ENCODE measurements at regions not wholly inside any gene's neighbourhood (a gene's known extent, or its start where the extent isn't known, plus 50 kb on each side); places are given as distances from the start of the nearest gene placed in this dataset.

DNA sequence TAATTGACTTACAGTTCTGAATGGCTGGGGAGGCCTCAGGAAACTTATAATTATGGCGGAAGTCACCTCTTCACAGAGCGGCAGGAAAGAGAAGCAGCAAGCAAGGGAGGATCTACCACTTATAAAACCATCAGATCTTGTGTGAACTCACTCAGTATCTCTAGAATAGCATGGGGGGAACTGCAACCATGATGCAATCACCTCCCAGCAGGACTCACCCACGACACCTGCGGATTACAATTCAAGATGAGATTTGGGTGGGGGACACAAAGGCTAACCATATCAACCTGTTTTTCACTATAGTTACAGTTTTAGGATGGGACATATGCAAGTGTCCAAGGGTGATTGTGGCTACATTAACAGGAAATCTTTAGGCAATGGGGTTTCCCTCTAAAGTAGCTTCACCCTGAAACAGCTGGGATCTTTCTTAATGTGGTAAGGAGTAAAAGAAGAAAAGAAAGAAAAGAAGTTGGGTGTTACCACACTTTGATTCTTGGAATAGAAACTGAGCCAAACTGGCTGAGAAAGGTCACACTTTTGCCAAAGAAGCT lies 453.8 kb downstream of the OTOL1 start:
- DNase-seq (ENCODE audit: low read depth in 2 of 2): no peak
- no peaks in the 10 kb centered on the region for H3K4me1 ChIP-seq (ENCODE audit: control insufficient read depth, extremely low read depth, insufficient read depth, low read length)
- no peak overlapping the region for H2AFZ ChIP-seq (ENCODE audit: low read length)
- H3K9ac ChIP-seq (ENCODE audit: insufficient read depth, low read length): no peak overlapping the region
- H4K20me1 ChIP-seq (ENCODE audit: control insufficient read depth, extremely low read depth, insufficient read depth, low read length): no peaks in the 10 kb centered on the region
- H3K27ac ChIP-seq (ENCODE audit: insufficient read depth, low read length): no peak overlapping the region
- no peak overlapping the region for H3K4me3 ChIP-seq (replicated peaks in 1 of 4; ENCODE audit: control extremely low read depth in 1 of 4, insufficient read depth in 1 of 4, low read depth in 3 of 4, low read length in 4 of 4)
- no peaks in the 10 kb centered on the region for H3K9me3 ChIP-seq (ENCODE audit: control insufficient read depth, insufficient read depth, low read depth, low read length)
- TF ChIP-seq, protein P1, sequence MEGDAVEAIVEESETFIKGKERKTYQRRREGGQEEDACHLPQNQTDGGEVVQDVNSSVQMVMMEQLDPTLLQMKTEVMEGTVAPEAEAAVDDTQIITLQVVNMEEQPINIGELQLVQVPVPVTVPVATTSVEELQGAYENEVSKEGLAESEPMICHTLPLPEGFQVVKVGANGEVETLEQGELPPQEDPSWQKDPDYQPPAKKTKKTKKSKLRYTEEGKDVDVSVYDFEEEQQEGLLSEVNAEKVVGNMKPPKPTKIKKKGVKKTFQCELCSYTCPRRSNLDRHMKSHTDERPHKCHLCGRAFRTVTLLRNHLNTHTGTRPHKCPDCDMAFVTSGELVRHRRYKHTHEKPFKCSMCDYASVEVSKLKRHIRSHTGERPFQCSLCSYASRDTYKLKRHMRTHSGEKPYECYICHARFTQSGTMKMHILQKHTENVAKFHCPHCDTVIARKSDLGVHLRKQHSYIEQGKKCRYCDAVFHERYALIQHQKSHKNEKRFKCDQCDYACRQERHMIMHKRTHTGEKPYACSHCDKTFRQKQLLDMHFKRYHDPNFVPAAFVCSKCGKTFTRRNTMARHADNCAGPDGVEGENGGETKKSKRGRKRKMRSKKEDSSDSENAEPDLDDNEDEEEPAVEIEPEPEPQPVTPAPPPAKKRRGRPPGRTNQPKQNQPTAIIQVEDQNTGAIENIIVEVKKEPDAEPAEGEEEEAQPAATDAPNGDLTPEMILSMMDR (conservative IDR thresholded peaks at IDR 0.05 in 1 of 2, IDR thresholded peaks at IDR 0.05 in 1 of 2; ENCODE audit: low read depth in 1 of 2, low read length in 2 of 2): no peak
- no peak for TF ChIP-seq EZH2 (IDR thresholded peaks at IDR 0.05; ENCODE audit: low read length, missing control alignments)
- H3K36me3 ChIP-seq (ENCODE audit: control insufficient read depth, insufficient read depth, low read length): no peaks in the 10 kb centered on the region
- H3K27me3 ChIP-seq (ENCODE audit: control insufficient read depth, insufficient read depth, low read length): no peaks in the 10 kb centered on the region
- no peak overlapping the region for H3K4me2 ChIP-seq (ENCODE audit: extremely low read depth, insufficient read depth, low read length)
- no peaks in the 10 kb centered on the region for H3K79me2 ChIP-seq (ENCODE audit: control insufficient read depth, insufficient read depth, low read length)

DNA sequence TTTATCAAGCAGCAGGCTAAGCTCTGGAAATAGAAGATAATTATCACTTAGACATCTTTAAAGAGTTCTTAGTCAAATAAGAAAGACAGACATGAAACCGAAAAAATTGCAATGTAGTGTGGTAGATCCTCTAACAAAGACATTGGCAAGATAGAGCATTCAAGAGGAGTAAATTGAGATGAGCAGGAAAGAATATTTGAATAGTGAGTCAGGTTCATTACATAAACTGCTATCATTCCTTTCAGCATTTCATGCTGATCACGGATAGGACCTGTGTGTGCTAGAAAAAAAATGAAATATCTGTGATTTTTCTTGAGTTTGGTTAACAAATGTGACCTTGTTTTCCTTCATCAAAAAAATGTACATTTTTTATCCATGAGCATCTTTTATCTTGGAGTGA lies 460.9 kb downstream of the OTOL1 start:
- Histone ChIP-seq H3K36me3 (ENCODE audit: control insufficient read depth, insufficient read depth, low read length) (no peaks in the 10 kb centered on the region), H3K79me2 (ENCODE audit: control insufficient read depth, insufficient read depth, low read length) (no peaks in the 10 kb centered on the region), H3K4me3 (replicated peaks in 1 of 4; ENCODE audit: control extremely low read depth in 1 of 4, insufficient read depth in 1 of 4, low read depth in 3 of 4, low read length in 4 of 4) (no peak overlapping the region), H2AFZ (ENCODE audit: low read length) (no peak overlapping the region), H4K20me1 (ENCODE audit: control insufficient read depth, extremely low read depth, insufficient read depth, low read length) (no peaks in the 10 kb centered on the region), H3K4me2 (ENCODE audit: extremely low read depth, insufficient read depth, low read length) (no peak overlapping the region), H3K9me3 (ENCODE audit: control insufficient read depth, insufficient read depth, low read depth, low read length) (no peaks in the 10 kb centered on the region), H3K4me1 (ENCODE audit: control insufficient read depth, extremely low read depth, insufficient read depth, low read length) (no peaks in the 10 kb centered on the region), H3K27ac (ENCODE audit: insufficient read depth, low read length) (no peak overlapping the region), H3K9ac (ENCODE audit: insufficient read depth, low read length) (no peak overlapping the region), H3K27me3 (ENCODE audit: control insufficient read depth, insufficient read depth, low read length) (no peaks in the 10 kb centered on the region)
- DNase-seq (ENCODE audit: low read depth in 2 of 2): peak in 1 of 2 donors; percentile 10
- TF ChIP-seq, protein P1 (conservative IDR thresholded peaks at IDR 0.05 in 1 of 2, IDR thresholded peaks at IDR 0.05 in 1 of 2; ENCODE audit: low read depth in 1 of 2, low read length in 2 of 2): no peak
- no peak for TF ChIP-seq EZH2 (IDR thresholded peaks at IDR 0.05; ENCODE audit: low read length, missing control alignments)

DNA sequence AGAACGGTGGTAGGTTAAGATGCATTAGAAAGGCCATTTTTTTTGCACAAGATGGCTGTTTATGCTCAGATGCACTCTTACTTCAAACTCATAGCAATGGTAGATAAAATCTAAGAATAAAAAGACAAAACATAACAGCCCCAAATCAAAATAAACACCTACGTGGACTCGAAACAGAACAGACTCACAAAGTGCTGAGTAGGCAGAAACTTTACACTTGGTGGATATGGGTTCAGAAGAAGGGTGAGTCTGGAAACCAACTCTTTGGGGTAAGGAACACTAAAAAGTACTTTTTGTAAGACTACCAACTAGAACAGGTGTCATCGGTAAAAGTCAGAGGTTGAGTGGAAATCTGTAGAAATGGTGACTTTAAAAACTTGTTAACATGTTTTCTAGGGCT lies 468.2 kb downstream of the OTOL1 start:
- Histone ChIP-seq H3K4me1 (ENCODE audit: control insufficient read depth, extremely low read depth, insufficient read depth, low read length) (no peaks in the 10 kb centered on the region), H3K27me3 (ENCODE audit: control insufficient read depth, insufficient read depth, low read length) (no peaks in the 10 kb centered on the region)
- no peak for TF ChIP-seq EZH2 (IDR thresholded peaks at IDR 0.05; ENCODE audit: low read length, missing control alignments)
- TF ChIP-seq, protein P1 (conservative IDR thresholded peaks at IDR 0.05 in 1 of 2, IDR thresholded peaks at IDR 0.05 in 1 of 2; ENCODE audit: low read depth in 1 of 2, low read length in 2 of 2): no peak

More for the DNA sequence above, 468.2 kb downstream of the OTOL1 start:
- Histone ChIP-seq H2AFZ (ENCODE audit: low read length) (no peak overlapping the region), H3K9ac (ENCODE audit: insufficient read depth, low read length) (no peak overlapping the region), H3K4me3 (replicated peaks in 1 of 4; ENCODE audit: control extremely low read depth in 1 of 4, insufficient read depth in 1 of 4, low read depth in 3 of 4, low read length in 4 of 4) (no peak overlapping the region), H3K4me2 (ENCODE audit: extremely low read depth, insufficient read depth, low read length) (no peak overlapping the region), H3K9me3 (ENCODE audit: control insufficient read depth, insufficient read depth, low read depth, low read length) (no peaks in the 10 kb centered on the region), H3K36me3 (ENCODE audit: control insufficient read depth, insufficient read depth, low read length) (no peaks in the 10 kb centered on the region), H3K27ac (ENCODE audit: insufficient read depth, low read length) (no peak overlapping the region), H3K79me2 (ENCODE audit: control insufficient read depth, insufficient read depth, low read length) (no peaks in the 10 kb centered on the region), H4K20me1 (ENCODE audit: control insufficient read depth, extremely low read depth, insufficient read depth, low read length) (no peaks in the 10 kb centered on the region)
- DNase-seq (ENCODE audit: low read depth in 2 of 2): no peak
